ENCODE measurements at regions not wholly inside any gene's neighbourhood (a gene's known extent, or its start where the extent isn't known, plus 50 kb on each side); places are given as distances from the start of the nearest gene placed in this dataset.

GRCh38 chr14:82116721-82117120, 583.1 kb upstream of the SEL1L start:
- DNase-seq (ENCODE audit: low read depth, low spot score), result no peak

GRCh38 chr14:82122655-82123054, 589.0 kb upstream of the SEL1L start:
- no peak for DNase-seq (ENCODE audit: low read depth, low spot score)

GRCh38 chr14:82124511-82124910, 590.9 kb upstream of the SEL1L start:
- DNase-seq (ENCODE audit: low read depth, low spot score), result no peak

- DNase-seq (ENCODE audit: low read depth, low spot score), result no peak
Measured at GRCh38 chr14:82126006-82126405, 592.4 kb upstream of the SEL1L start.

- DNase-seq (ENCODE audit: low read depth, low spot score), result no peak
Measured at GRCh38 chr14:82134411-82134810, 600.8 kb upstream of the SEL1L start.

GRCh38 chr14:82138431-82138830, 604.8 kb upstream of the SEL1L start:
- DNase-seq (ENCODE audit: low read depth, low spot score), result no peak

- DNase-seq (ENCODE audit: low read depth, low spot score), result no peak
Measured at GRCh38 chr14:82146846-82147245, 613.2 kb upstream of the SEL1L start.

GRCh38 chr14:82153689-82154088, 620.0 kb upstream of the SEL1L start:
- no peak for DNase-seq (ENCODE audit: low read depth, low spot score)

GRCh38 chr14:82159624-82160023, 626.0 kb upstream of the SEL1L start:
- DNase-seq (ENCODE audit: low read depth, low spot score), result no peak

GRCh38 chr14:82180139-82180538, 646.5 kb upstream of the SEL1L start:
- no peak for DNase-seq (ENCODE audit: low read depth, low spot score)

GRCh38 chr14:82182646-82183045, 649.0 kb upstream of the SEL1L start:
- DNase-seq (ENCODE audit: low read depth, low spot score), result no peak

GRCh38 chr14:82190742-82191141, 657.1 kb upstream of the SEL1L start:
- DNase-seq (ENCODE audit: low read depth, low spot score), result no peak

- no peak for DNase-seq (ENCODE audit: low read depth, low spot score)
Measured at GRCh38 chr14:82192387-82192786, 658.7 kb upstream of the SEL1L start.

GRCh38 chr14:82223276-82223675, 689.6 kb upstream of the SEL1L start:
- DNase-seq (ENCODE audit: low read depth, low spot score), result no peak

GRCh38 chr14:82224610-82225009, 691.0 kb upstream of the SEL1L start:
- DNase-seq (ENCODE audit: low read depth, low spot score), result no peak

GRCh38 chr14:82230748-82231147, 697.1 kb upstream of the SEL1L start:
- DNase-seq (ENCODE audit: low read depth, low spot score), result no peak

GRCh38 chr14:82238649-82239048, 705.0 kb upstream of the SEL1L start:
- DNase-seq (ENCODE audit: low read depth, low spot score), result no peak

- DNase-seq (ENCODE audit: low read depth, low spot score), result no peak
Measured at GRCh38 chr14:82239223-82239622, 705.6 kb upstream of the SEL1L start.

GRCh38 chr14:82244791-82245190, 711.1 kb upstream of the SEL1L start:
- DNase-seq (ENCODE audit: low read depth, low spot score), result no peak

- no peak for DNase-seq (ENCODE audit: low read depth, low spot score)
Measured at GRCh38 chr14:82251494-82251893, 717.8 kb upstream of the SEL1L start.

GRCh38 chr14:82270286-82270685, 736.6 kb upstream of the SEL1L start:
- DNase-seq (ENCODE audit: low read depth, low spot score), result no peak

GRCh38 chr14:82298811-82299210, 765.2 kb upstream of the SEL1L start:
- no peak for DNase-seq (ENCODE audit: low read depth, low spot score)

GRCh38 chr14:82309199-82309598, 775.5 kb upstream of the SEL1L start:
- DNase-seq (ENCODE audit: low read depth, low spot score), result no peak

- DNase-seq (ENCODE audit: low read depth, low spot score), result no peak
Measured at GRCh38 chr14:82313889-82314288, 780.2 kb upstream of the SEL1L start.
